GM19328 (cell line): ENCODE measurements at regions not wholly inside any gene's neighbourhood (a gene's known extent, or its start where the extent isn't known, plus 50 kb on each side); places are given as distances from the start of the nearest gene placed in this dataset.
"Not testable (repeated sequence)": the region's sequence is repeated elsewhere in the genome, so short reads cannot be mapped to it uniquely, and the experiment has no call there.

ENCODE experiments used
- ATAC-seq: cut with Tn5 transposase; IDR thresholded peaks from one replicate; pipeline ENCODE4 v1.9.1; 2021; ENCODE audit warnings: mild to moderate bottlenecking, moderate library complexity; ENCODE audit not compliant: unreplicated experiment

GRCh38 chr4:64857198-64857597 lies 447.9 kb upstream of the TECRL start:
- ATAC-seq = no peak

- no peak for ATAC-seq
Measured at GRCh38 chr4:64846417-64846816, 437.2 kb upstream of the TECRL start.

DNA sequence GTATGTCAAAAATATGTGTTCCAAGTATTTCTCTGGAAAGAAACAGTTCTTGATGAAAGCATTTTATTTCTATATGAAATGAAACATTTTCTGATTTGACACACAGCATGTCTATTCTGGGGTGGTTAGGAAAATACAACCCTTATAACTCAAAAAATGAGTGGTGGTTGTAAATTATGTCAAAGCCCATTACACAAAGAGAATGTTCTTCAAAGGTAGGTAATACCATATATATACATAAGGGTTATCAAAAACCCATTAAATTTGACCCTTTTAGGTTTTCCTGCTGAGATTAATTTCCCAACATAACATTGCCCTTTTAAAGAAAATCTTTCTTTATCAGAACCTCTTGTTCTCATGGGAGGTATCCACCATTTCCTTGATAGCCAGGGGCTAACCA lies 420.5 kb upstream of the TECRL start:
- no peak for ATAC-seq

GRCh38 chr4:64824591-64824990 lies 415.3 kb upstream of the TECRL start:
- ATAC-seq = no peak

GRCh38 chr4:64822405-64822804 lies 413.2 kb upstream of the TECRL start:
- ATAC-seq = no peak

DNA sequence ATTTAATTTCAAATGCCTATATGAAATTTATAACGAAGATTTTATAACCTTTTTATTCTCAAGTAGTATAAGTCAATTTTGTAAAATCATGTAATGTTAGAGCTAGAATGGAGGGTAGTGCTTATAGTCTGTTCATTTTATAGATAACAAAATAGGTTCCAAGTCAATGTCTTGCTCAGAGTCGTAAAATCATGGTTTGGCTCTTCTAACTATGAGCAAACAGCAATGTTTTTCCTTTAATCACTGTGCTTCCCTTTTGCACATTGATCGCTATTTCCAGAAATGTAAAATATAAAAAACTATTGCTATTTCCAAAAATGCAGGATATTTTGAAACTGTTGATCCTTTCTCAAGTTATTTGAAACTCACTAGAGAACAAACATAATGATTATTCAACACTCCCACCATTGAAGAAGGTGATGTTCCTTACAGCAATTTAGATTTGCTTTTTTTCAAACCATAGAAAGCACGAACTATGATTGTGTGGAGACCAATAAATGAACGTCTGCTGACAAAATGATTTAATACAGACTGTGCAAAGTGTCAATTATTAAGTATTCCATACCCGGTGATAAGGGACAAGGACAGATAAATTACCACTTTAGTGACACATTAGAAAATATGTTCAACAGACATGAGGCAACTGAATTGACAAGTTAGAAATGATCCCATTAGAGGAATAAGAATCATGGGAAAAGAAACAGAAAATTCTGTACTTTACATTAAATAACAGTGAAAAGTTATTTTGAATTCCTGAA lies 412.1 kb upstream of the TECRL start:
- ATAC-seq = no peak

DNA sequence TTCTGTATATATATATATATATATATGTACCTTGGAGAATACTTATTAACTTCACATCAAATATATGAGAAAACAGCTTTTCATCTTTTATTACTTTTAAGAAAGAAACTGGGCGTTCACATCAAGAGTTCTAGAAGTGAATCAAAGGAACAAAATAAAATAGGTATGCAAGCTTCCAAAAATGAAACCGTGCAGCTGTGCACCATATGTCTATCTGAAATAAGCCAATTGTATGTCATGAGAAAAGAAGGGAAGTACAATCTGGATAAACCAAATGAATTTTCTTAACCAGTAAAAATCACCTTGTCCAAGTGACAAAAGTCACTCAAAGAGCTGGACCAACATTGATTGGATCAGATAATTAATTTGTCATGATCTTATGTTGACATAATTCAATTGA lies 405.4 kb upstream of the TECRL start:
- ATAC-seq = no peak

- ATAC-seq = no peak
Measured at GRCh38 chr4:64807821-64808220, 398.6 kb upstream of the TECRL start.

GRCh38 chr4:64799751-64800150 lies 390.5 kb upstream of the TECRL start:
- ATAC-seq = no peak

GRCh38 chr4:64798828-64799227 lies 389.6 kb upstream of the TECRL start:
- ATAC-seq = not testable (repeated sequence)

GRCh38 chr4:64796581-64796980 lies 387.3 kb upstream of the TECRL start:
- no peak for ATAC-seq

- ATAC-seq = no peak
Measured at GRCh38 chr4:64784125-64784524, 374.9 kb upstream of the TECRL start.

- ATAC-seq = no peak
Measured at GRCh38 chr4:64781737-64782326, 372.6 kb upstream of the TECRL start.

DNA sequence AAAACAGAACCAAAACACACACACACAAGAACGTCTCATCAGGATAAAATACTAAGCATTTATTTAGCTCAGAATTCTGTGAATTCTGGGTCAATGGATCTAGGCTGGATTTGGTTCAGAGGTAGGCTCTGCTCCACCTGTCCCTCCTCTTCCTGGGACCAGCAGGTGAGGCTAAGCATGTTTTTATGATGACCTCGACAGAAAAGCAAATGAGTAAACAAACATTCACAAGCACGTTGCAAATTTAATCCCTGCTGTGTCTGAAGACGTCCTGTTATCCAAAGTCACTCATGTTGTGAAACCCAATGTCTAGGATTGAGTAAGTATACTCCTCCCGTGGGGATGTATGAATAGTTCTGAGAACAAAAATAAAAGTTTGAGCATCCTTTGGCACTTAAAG lies 371.4 kb upstream of the TECRL start:
- no peak for ATAC-seq

- no peak for ATAC-seq
Measured at GRCh38 chr4:64777286-64777685, 368.0 kb upstream of the TECRL start.

DNA sequence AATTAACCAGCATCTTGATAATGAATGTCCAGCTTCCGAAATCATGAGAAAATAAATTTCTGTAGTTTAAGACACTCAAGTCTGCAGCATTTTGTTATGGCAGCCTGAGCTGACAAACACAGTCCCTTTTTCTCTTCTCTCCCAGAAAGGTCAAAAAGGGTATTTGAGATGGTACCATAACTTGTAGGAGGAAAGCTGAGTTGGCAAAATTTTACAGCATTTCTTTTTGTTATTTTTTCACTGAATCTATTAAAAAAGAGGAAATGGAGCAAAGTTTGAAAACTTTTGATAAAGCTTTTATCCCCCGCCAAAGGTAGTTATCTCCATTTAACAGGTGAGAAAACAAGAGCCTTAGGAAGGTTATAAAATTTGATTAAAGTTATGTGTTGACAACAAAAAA lies 367.6 kb upstream of the TECRL start:
- ATAC-seq = no peak

DNA sequence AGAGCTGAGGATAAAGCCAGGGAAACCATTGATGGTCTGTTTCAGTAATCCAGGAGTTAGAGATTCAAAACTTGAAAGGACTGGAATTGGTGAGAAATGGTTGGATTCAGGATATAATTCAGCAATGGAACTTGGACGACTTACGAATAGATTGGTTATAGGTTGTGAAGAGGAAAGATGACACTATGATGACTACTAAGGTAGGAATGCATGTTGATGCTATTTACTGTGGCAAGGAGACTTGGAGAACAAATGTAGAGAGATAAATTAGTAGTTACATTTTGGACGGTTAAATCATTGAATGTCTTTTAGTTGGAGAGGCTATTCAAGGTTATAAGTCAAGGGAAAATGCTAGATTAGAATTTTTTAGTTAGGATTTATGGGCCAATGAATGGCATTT lies 365.4 kb upstream of the TECRL start:
- ATAC-seq = no peak

- ATAC-seq = no peak
Measured at GRCh38 chr4:64771149-64771548, 361.9 kb upstream of the TECRL start.

GRCh38 chr4:64767547-64767946 lies 358.3 kb upstream of the TECRL start:
- no peak for ATAC-seq

GRCh38 chr4:64766565-64766964 lies 357.3 kb upstream of the TECRL start:
- ATAC-seq = no peak

DNA sequence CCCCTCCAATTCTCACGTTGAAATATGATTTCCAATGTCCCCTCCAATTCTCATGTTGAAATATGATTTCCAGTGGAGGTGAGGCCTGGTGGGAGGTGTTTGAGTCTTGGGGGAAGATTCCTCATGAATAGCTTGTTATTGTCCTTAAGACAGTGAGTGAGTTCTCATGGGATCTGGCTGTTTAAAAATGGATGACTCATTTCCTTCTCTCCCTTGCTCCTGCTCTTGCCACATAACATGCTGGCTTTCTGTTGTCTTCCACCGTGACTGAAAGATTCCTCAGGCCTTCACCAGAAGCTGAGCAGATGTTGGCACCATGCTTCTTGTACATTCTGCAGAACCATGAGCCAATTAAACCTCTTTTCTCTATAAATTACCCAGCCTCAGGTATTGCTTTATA lies 346.8 kb upstream of the TECRL start:
- ATAC-seq = no peak

DNA sequence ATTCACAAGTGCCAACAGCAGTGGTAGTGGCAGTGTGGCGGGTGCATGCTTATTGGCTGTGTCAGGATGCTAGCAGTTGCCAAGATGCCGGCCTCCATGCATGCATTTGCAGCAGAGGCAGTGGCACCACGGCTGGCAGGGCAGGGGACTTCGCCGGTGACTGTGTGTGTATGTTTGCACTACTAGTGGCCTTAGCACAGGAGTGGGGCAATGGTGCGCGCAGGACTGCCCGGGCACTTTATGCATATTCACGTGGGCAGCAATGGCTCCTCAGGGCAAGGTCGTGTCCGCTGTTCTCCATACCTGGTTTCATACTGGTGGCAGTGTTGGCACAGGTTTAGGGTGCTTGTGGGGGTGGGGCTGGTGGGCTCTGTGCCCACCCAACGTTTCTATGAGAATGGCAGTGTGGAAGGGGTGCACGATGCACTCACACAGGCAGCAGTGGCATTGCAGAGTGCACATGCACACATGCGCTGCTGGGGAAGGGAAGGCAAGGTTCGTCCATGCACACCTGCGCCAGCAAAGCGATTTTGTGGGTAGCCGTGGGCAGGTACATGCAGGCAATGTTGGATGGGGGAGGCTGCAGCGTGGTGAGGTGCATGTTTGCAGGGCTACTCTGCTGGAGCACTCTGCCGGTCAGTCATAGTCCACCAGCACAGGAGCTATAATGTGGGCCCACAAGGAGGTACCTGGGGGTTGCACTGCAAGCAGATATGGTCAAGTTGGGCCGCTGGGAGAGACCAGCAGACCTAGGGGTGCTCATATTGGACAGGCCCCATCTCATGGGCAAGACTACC lies 338.9 kb upstream of the TECRL start:
- ATAC-seq = no peak
